Progenitor cell of endocrine pancreas (in vitro differentiated cells): ENCODE measurements at regions not wholly inside any gene's neighbourhood (a gene's known extent, or its start where the extent isn't known, plus 50 kb on each side); places are given as distances from the start of the nearest gene placed in this dataset.

Experiments
- DNase-seq: peaks from one replicate; pipeline ENCODE4 v3.0.0; 2021; ENCODE audit warnings: low spot score; ENCODE audit not compliant: unreplicated experiment
- H3K27ac Mint-ChIP-seq: 2 replicates; pipeline ENCODE4 v1.8.0; 2021; ENCODE audit warnings: mild to moderate bottlenecking, moderate library complexity, mixed read lengths
- H3K27me3 Mint-ChIP-seq: 2 replicates; pipeline ENCODE4 v1.8.0; 2021; ENCODE audit warnings: mixed read lengths
- H3K36me3 Mint-ChIP-seq: 2 replicates; pipeline ENCODE4 v1.8.0; 2022; ENCODE audit warnings: mixed read lengths; ENCODE audit not compliant: insufficient read depth
- H3K4me1 Mint-ChIP-seq: 2 replicates; pipeline ENCODE4 v1.8.0; 2021; ENCODE audit warnings: low read depth, mixed read lengths
- H3K4me3 Mint-ChIP-seq: 2 replicates; pipeline ENCODE4 v1.8.0; 2021; ENCODE audit warnings: low read depth, mild to moderate bottlenecking, moderate library complexity, mixed read lengths
- H3K9me3 Mint-ChIP-seq: 2 replicates; pipeline ENCODE4 v1.8.0; 2021; ENCODE audit warnings: low read depth, mixed read lengths
- CTCF ChIP-seq: fragments of 200-600 bp; sonication (generic); IDR thresholded peaks from one replicate; pipeline ENCODE4 v1.5.0; 2021; ENCODE audit warnings: antibody characterized with exemption, mild to moderate bottlenecking; ENCODE audit not compliant: unreplicated experiment

GRCh38 chr16:66207139-66207882, 159.2 kb upstream of the CDH5 start:
- H3K27ac Mint-ChIP-seq, result no peak overlapping the region
- H3K36me3 Mint-ChIP-seq, result no peaks in the 10 kb centered on the region
- no peaks in the 10 kb centered on the region for H3K9me3 Mint-ChIP-seq
- H3K4me3 Mint-ChIP-seq, result no peak overlapping the region
- no peak for DNase-seq
- peaks cover 32% of the 10 kb centered on the region for H3K27me3 Mint-ChIP-seq
- peaks cover 3% of the 10 kb centered on the region for H3K4me1 Mint-ChIP-seq
- no peak for TF ChIP-seq CTCF

- Mint-ChIP-seq H3K27me3 (peaks cover 32% of the 10 kb centered on the region), H3K36me3 (no peaks in the 10 kb centered on the region), H3K9me3 (no peaks in the 10 kb centered on the region), H3K4me1 (peaks cover 3% of the 10 kb centered on the region), H3K27ac (no peak overlapping the region), H3K4me3 (no peak overlapping the region)
- no peak for TF ChIP-seq CTCF
- no peak for DNase-seq
These were observed 160.1 kb upstream of the CDH5 start for GRCh38 chr16:66206363-66206762.

GRCh38 chr16:66205287-66206231, 160.9 kb upstream of the CDH5 start:
- no peak for TF ChIP-seq CTCF
- Mint-ChIP-seq H3K9me3 (no peaks in the 10 kb centered on the region), H3K27me3 (peaks cover 32% of the 10 kb centered on the region), H3K4me1 (peaks cover 3% of the 10 kb centered on the region), H3K4me3 (no peak overlapping the region), H3K27ac (no peak overlapping the region), H3K36me3 (no peaks in the 10 kb centered on the region)
- DNase-seq, result no peak

GRCh38 chr16:66204756-66205155, 161.7 kb upstream of the CDH5 start:
- peaks cover 3% of the 10 kb centered on the region for H3K4me1 Mint-ChIP-seq
- no peak for DNase-seq
- H3K36me3 Mint-ChIP-seq, result no peaks in the 10 kb centered on the region
- H3K9me3 Mint-ChIP-seq, result no peaks in the 10 kb centered on the region
- TF ChIP-seq CTCF, result no peak
- no peak overlapping the region for H3K27ac Mint-ChIP-seq
- H3K27me3 Mint-ChIP-seq, result peaks cover 32% of the 10 kb centered on the region
- no peak overlapping the region for H3K4me3 Mint-ChIP-seq

GRCh38 chr16:66203476-66203875, 163.0 kb upstream of the CDH5 start:
- Mint-ChIP-seq H3K9me3 (no peaks in the 10 kb centered on the region), H3K27me3 (peaks cover 30% of the 10 kb centered on the region), H3K27ac (no peak overlapping the region), H3K36me3 (no peaks in the 10 kb centered on the region), H3K4me1 (peaks cover 3% of the 10 kb centered on the region), H3K4me3 (no peak overlapping the region)
- no peak for TF ChIP-seq CTCF
- DNase-seq, result no peak
